ENCODE measurements at regions not wholly inside any gene's neighbourhood (a gene's known extent, or its start where the extent isn't known, plus 50 kb on each side); places are given as distances from the start of the nearest gene placed in this dataset.
A peak's percentile ranks its signal among the peaks of the same experiment; 100 is the strongest.

GRCh38 chr5:23147625-23148024 is 294.5 kb upstream of the CDH12 start:
- Histone ChIP-seq H3K9me3 (ENCODE audit: low read depth, low read length, poor library complexity, severe bottlenecking) (no peaks in the 10 kb centered on the region), H3K4me3 (ENCODE audit: low read depth, low read length, poor library complexity, severe bottlenecking) (no peak overlapping the region), H3K36me3 (ENCODE audit: insufficient read depth, low read length, poor library complexity, severe bottlenecking) (no peaks in the 10 kb centered on the region), H3K27ac (ENCODE audit: low read depth, low read length, poor library complexity, severe bottlenecking) (no peak overlapping the region), H3K27me3 (replicated peaks; ENCODE audit: insufficient read depth, low read depth, low read length, poor library complexity) (no peaks in the 10 kb centered on the region), H3K4me1 (ENCODE audit: insufficient read depth, low read length, poor library complexity, severe bottlenecking) (no peaks in the 10 kb centered on the region)
- ChIA-PET CTCF (no interaction called here), POLR2A (ENCODE audit: low non-redundant PET) (no interaction called here)
- no peak for DNase-seq (ENCODE audit: low spot score)
- BruUV-seq (replicated peaks): no TSS peak
- no peak for TF ChIP-seq EZH2 (IDR thresholded peaks at IDR 0.05; ENCODE audit: borderline replicate concordance, low read depth, low read length, poor library complexity, severe bottlenecking)
- no peak for TF ChIP-seq CTCF (conservative IDR thresholded peaks at IDR 0.05; ENCODE audit: low read depth, low read length)
- intact Hi-C loops (cut with micrococcal nuclease; ENCODE audit: unreplicated experiment): no loop called here

- CTCF ChIA-PET: no interaction called here
- POLR2A ChIA-PET (ENCODE audit: low non-redundant PET): no interaction called here
- no peaks in the 10 kb centered on the region for H3K36me3 ChIP-seq (ENCODE audit: insufficient read depth, low read length, poor library complexity, severe bottlenecking)
- no peaks in the 10 kb centered on the region for H3K27me3 ChIP-seq (replicated peaks; ENCODE audit: insufficient read depth, low read depth, low read length, poor library complexity)
- TF ChIP-seq CTCF (conservative IDR thresholded peaks at IDR 0.05; ENCODE audit: low read depth, low read length) (no peak), EZH2 (IDR thresholded peaks at IDR 0.05; ENCODE audit: borderline replicate concordance, low read depth, low read length, poor library complexity, severe bottlenecking) (no peak)
- no peak overlapping the region for H3K4me3 ChIP-seq (ENCODE audit: low read depth, low read length, poor library complexity, severe bottlenecking)
- DNase-seq (ENCODE audit: low spot score): no peak
- H3K9me3 ChIP-seq (ENCODE audit: low read depth, low read length, poor library complexity, severe bottlenecking): no peaks in the 10 kb centered on the region
- no peaks in the 10 kb centered on the region for H3K4me1 ChIP-seq (ENCODE audit: insufficient read depth, low read length, poor library complexity, severe bottlenecking)
- BruUV-seq (replicated peaks): no TSS peak
- intact Hi-C loops (cut with micrococcal nuclease; ENCODE audit: unreplicated experiment): no loop called here
- H3K27ac ChIP-seq (ENCODE audit: low read depth, low read length, poor library complexity, severe bottlenecking): no peak overlapping the region
Observed at GRCh38 chr5:23146183-23146582, 293.0 kb upstream of the CDH12 start.

- H3K4me3 ChIP-seq (ENCODE audit: low read depth, low read length, poor library complexity, severe bottlenecking): no peak overlapping the region
- TF ChIP-seq EZH2 (IDR thresholded peaks at IDR 0.05; ENCODE audit: borderline replicate concordance, low read depth, low read length, poor library complexity, severe bottlenecking) (no peak), CTCF (conservative IDR thresholded peaks at IDR 0.05; ENCODE audit: low read depth, low read length) (peak; percentile 63)
- peak; percentile 33 for DNase-seq (ENCODE audit: low spot score)
- H3K9me3 ChIP-seq (ENCODE audit: low read depth, low read length, poor library complexity, severe bottlenecking): no peaks in the 10 kb centered on the region
- H3K4me1 ChIP-seq (ENCODE audit: insufficient read depth, low read length, poor library complexity, severe bottlenecking): no peaks in the 10 kb centered on the region
- POLR2A ChIA-PET (ENCODE audit: low non-redundant PET): no interaction called here
- no TSS peak for BruUV-seq (replicated peaks)
- H3K27ac ChIP-seq (ENCODE audit: low read depth, low read length, poor library complexity, severe bottlenecking): no peak overlapping the region
- intact Hi-C loops (cut with micrococcal nuclease; ENCODE audit: unreplicated experiment): loop anchor here (5.0 to 10.0 kb wide), 2 partner anchors 245 to 1327 kb away; no protein-coding TSS in a partner anchor
- H3K27me3 ChIP-seq (replicated peaks; ENCODE audit: insufficient read depth, low read depth, low read length, poor library complexity): no peaks in the 10 kb centered on the region
- CTCF ChIA-PET: no interaction called here
- no peaks in the 10 kb centered on the region for H3K36me3 ChIP-seq (ENCODE audit: insufficient read depth, low read length, poor library complexity, severe bottlenecking)
Observed at GRCh38 chr5:23139338-23140171, 286.4 kb upstream of the CDH12 start.
